ENCODE measurements at regions not wholly inside any gene's neighbourhood (a gene's known extent, or its start where the extent isn't known, plus 50 kb on each side); places are given as distances from the start of the nearest gene placed in this dataset.

DNA sequence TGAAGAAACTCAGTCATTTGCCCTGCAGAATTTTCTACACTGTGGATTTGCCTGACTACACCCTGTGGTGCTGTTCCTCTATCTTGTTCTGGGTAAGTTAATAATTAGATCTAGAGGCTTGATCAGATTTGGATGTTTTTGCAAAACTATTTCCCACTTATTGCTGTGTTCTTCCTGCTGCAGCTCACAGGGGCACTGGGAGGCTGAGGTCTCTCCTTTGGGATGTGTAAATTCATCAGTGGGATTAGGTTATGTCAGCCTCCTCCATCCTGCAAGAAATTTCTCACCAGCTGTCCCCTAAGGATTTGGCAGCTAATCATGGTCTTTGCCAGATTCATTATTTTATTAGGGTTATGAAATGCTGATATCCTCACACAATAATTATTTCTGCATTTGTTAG, 148.1 kb upstream of the ZNF32 start:
- TF ChIP-seq CTCF (IDR thresholded peaks at IDR 0.05; ENCODE audit: poor library complexity, severe bottlenecking), result no peak
- DNase-seq (ENCODE audit: low spot score) (no peak), ATAC-seq (ENCODE audit: low read depth) (no peak)
- no peaks in the 10 kb centered on the region for H3K27me3 ChIP-seq (ENCODE audit: insufficient read depth, poor library complexity, severe bottlenecking)
- H3K9me3 ChIP-seq (ENCODE audit: severe bottlenecking), result no peaks in the 10 kb centered on the region
- no peak overlapping the region for H3K4me3 ChIP-seq (ENCODE audit: severe bottlenecking)
- H3K27ac ChIP-seq (ENCODE audit: poor library complexity, severe bottlenecking), result no peak overlapping the region
- no peaks in the 10 kb centered on the region for H3K36me3 ChIP-seq (ENCODE audit: low read depth)
- H3K4me1 ChIP-seq (ENCODE audit: insufficient read depth, poor library complexity, severe bottlenecking), result no peaks in the 10 kb centered on the region

GRCh38 chr10:43795639-43796038, 147.0 kb upstream of the ZNF32 start:
- TF ChIP-seq CTCF (IDR thresholded peaks at IDR 0.05; ENCODE audit: poor library complexity, severe bottlenecking), result no peak
- Histone ChIP-seq H3K36me3 (ENCODE audit: low read depth) (no peaks in the 10 kb centered on the region), H3K27ac (ENCODE audit: poor library complexity, severe bottlenecking) (no peak overlapping the region), H3K9me3 (ENCODE audit: severe bottlenecking) (no peaks in the 10 kb centered on the region), H3K4me1 (ENCODE audit: insufficient read depth, poor library complexity, severe bottlenecking) (no peaks in the 10 kb centered on the region), H3K4me3 (ENCODE audit: severe bottlenecking) (no peak overlapping the region), H3K27me3 (ENCODE audit: insufficient read depth, poor library complexity, severe bottlenecking) (no peaks in the 10 kb centered on the region)
- ATAC-seq (ENCODE audit: low read depth) (no peak), DNase-seq (ENCODE audit: low spot score) (no peak)

DNA sequence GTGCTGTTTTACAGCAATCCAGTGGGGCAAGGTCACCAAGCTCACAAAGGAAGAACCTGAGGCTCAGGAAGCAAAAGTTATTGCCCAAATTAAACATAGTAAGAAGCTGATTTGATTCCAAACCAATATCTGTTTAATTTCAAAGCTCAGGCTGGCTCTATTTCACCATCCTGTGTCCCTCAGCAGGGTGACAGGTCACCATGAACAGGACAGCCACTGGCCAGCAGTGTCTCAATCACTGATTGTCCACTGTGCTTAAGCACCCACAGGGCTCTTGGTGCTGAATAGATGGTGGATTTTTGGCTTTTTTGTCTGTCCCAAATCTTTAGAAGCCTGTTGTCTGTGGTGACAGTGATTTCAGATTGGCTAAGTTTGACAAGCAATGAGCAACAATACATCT, 146.4 kb upstream of the ZNF32 start:
- Histone ChIP-seq H3K4me3 (ENCODE audit: severe bottlenecking) (no peak overlapping the region), H3K36me3 (ENCODE audit: low read depth) (no peaks in the 10 kb centered on the region), H3K4me1 (ENCODE audit: insufficient read depth, poor library complexity, severe bottlenecking) (no peaks in the 10 kb centered on the region), H3K27me3 (ENCODE audit: insufficient read depth, poor library complexity, severe bottlenecking) (no peaks in the 10 kb centered on the region), H3K9me3 (ENCODE audit: severe bottlenecking) (no peaks in the 10 kb centered on the region), H3K27ac (ENCODE audit: poor library complexity, severe bottlenecking) (no peak overlapping the region)
- DNase-seq (ENCODE audit: low spot score) (no peak), ATAC-seq (ENCODE audit: low read depth) (no peak)
- TF ChIP-seq CTCF (IDR thresholded peaks at IDR 0.05; ENCODE audit: poor library complexity, severe bottlenecking), result no peak

GRCh38 chr10:43794181-43794815, 145.6 kb upstream of the ZNF32 start:
- no peak for DNase-seq (ENCODE audit: low spot score)
- H3K9me3 ChIP-seq (ENCODE audit: severe bottlenecking), result no peaks in the 10 kb centered on the region
- no peak for ATAC-seq (ENCODE audit: low read depth)
- H3K36me3 ChIP-seq (ENCODE audit: low read depth), result no peaks in the 10 kb centered on the region
- H3K4me1 ChIP-seq (ENCODE audit: insufficient read depth, poor library complexity, severe bottlenecking), result no peaks in the 10 kb centered on the region
- H3K4me3 ChIP-seq (ENCODE audit: severe bottlenecking), result no peak overlapping the region
- H3K27ac ChIP-seq (ENCODE audit: poor library complexity, severe bottlenecking), result no peak overlapping the region
- H3K27me3 ChIP-seq (ENCODE audit: insufficient read depth, poor library complexity, severe bottlenecking), result no peaks in the 10 kb centered on the region
- no peak for TF ChIP-seq CTCF (IDR thresholded peaks at IDR 0.05; ENCODE audit: poor library complexity, severe bottlenecking)

GRCh38 chr10:43793704-43794103, 145.0 kb upstream of the ZNF32 start:
- Histone ChIP-seq H3K27me3 (ENCODE audit: insufficient read depth, poor library complexity, severe bottlenecking) (no peaks in the 10 kb centered on the region), H3K36me3 (ENCODE audit: low read depth) (no peaks in the 10 kb centered on the region), H3K4me3 (ENCODE audit: severe bottlenecking) (no peak overlapping the region), H3K27ac (ENCODE audit: poor library complexity, severe bottlenecking) (no peak overlapping the region), H3K9me3 (ENCODE audit: severe bottlenecking) (no peaks in the 10 kb centered on the region), H3K4me1 (ENCODE audit: insufficient read depth, poor library complexity, severe bottlenecking) (no peaks in the 10 kb centered on the region)
- no peak for DNase-seq (ENCODE audit: low spot score)
- no peak for ATAC-seq (ENCODE audit: low read depth)
- no peak for TF ChIP-seq CTCF (IDR thresholded peaks at IDR 0.05; ENCODE audit: poor library complexity, severe bottlenecking)

All from RWPE2 (cell line).